Natural killer cell (primary cell): ENCODE measurements at regions not wholly inside any gene's neighbourhood (a gene's known extent, or its start where the extent isn't known, plus 50 kb on each side); places are given as distances from the start of the nearest gene placed in this dataset.

Experiments
- ATAC-seq, 3 donors: fragments of 150-1000 bp in 2 of 3; fragments of 200-7000 bp in 1 of 3; cut with Tn5 transposase; 1 replicate in 1 of 3; 2 replicates in 2 of 3; pipeline ENCODE4 v1.10.0; 2021; ENCODE audit warnings: mild to moderate bottlenecking in 2 of 3, moderate library complexity in 2 of 3
- DNase-seq, 2 donors: peaks; one replicate each; pipeline versions ENCODE4 v3.0.0 to v3.0.0-alpha.2; 2013 to 2021; ENCODE audit warnings: mixed read lengths in 1 of 2
- H3K27ac ChIP-seq: one replicate; pipeline ENCODE4 v1.5.1; 2013; ENCODE audit warnings: mild to moderate bottlenecking, low read length
- H3K27me3 ChIP-seq: one replicate; pipeline ENCODE4 v1.6.1; 2013; ENCODE audit warnings: low read length; ENCODE audit not compliant: control insufficient read depth, insufficient read depth
- H3K36me3 ChIP-seq: one replicate; pipeline ENCODE4 v1.6.1; 2013; ENCODE audit warnings: low read length; ENCODE audit not compliant: control insufficient read depth, insufficient read depth
- H3K4me1 ChIP-seq: one replicate; pipeline ENCODE4 v1.6.1; 2013; ENCODE audit warnings: low read length; ENCODE audit not compliant: control insufficient read depth, insufficient read depth
- H3K4me3 ChIP-seq: one replicate; pipeline ENCODE4 v1.5.1; 2013; ENCODE audit warnings: low read length
- H3K9me3 ChIP-seq: one replicate; pipeline ENCODE4 v1.6.1; 2013; ENCODE audit warnings: low read length; ENCODE audit not compliant: control insufficient read depth, insufficient read depth
- H3K27ac Mint-ChIP-seq, 2 donors: one replicate each; pipeline ENCODE4 v1.8.0; 2022; ENCODE audit warnings: mild to moderate bottlenecking in 2 of 2, mixed read lengths in 2 of 2, moderate library complexity in 1 of 2
- H3K27me3 Mint-ChIP-seq, 2 donors: one replicate each; pipeline ENCODE4 v1.8.0; 2022; ENCODE audit warnings: low read depth in 2 of 2, mixed read lengths in 2 of 2
- H3K36me3 Mint-ChIP-seq: one replicate; pipeline ENCODE4 v1.8.0; 2022; ENCODE audit warnings: mixed read lengths
- H3K4me1 Mint-ChIP-seq, 2 donors: one replicate each; pipeline ENCODE4 v1.8.0; 2022; ENCODE audit warnings: mixed read lengths in 2 of 2
- H3K4me3 Mint-ChIP-seq: one replicate; pipeline ENCODE4 v1.8.0; 2022; ENCODE audit warnings: mild to moderate bottlenecking, moderate library complexity, mixed read lengths
- H3K9me3 Mint-ChIP-seq, 2 donors: one replicate each; pipeline ENCODE4 v1.8.0; 2022; ENCODE audit warnings: mixed read lengths in 2 of 2
- CTCF ChIP-seq: fragments of 200-600 bp; IDR thresholded peaks from one replicate; pipeline ENCODE4 v1.8.0; 2022; ENCODE audit warnings: antibody characterized with exemption
- WGBS: methylation state at CpG from one replicate; pipeline ENCODE4 v1.1.7; 2013; ENCODE audit warnings: missing lambda C conversion rate; ENCODE audit not compliant: insufficient coverage; 5-methylcytosine and 5-hydroxymethylcytosine counted together
- intact Hi-C: fragments of 100-400 bp; cut with micrococcal nuclease; formaldehyde crosslinking; loops from one replicate; pipeline ENCODE4 v1.14.2; 2022

- Mint-ChIP-seq H3K36me3 (no peaks in the 10 kb centered on the region), H3K27me3 (peaks cover 0 to 4% of the 10 kb centered on the region in 2 donors), H3K4me1 (no peaks in the 10 kb centered on the region), H3K9me3 (no peaks in the 10 kb centered on the region), H3K4me3 (no peak overlapping the region), H3K27ac (no peak overlapping the region)
- intact Hi-C loops = no loop called here
- Histone ChIP-seq H3K9me3 (no peaks in the 10 kb centered on the region), H3K4me3 (no peak overlapping the region), H3K27ac (no peak overlapping the region), H3K27me3 (no peaks in the 10 kb centered on the region), H3K4me1 (no peaks in the 10 kb centered on the region), H3K36me3 (no peaks in the 10 kb centered on the region)
- WGBS = 83% methylated on average over 5 of the region's 5 CpGs
- DNase-seq = no peak
- TF ChIP-seq CTCF = no peak
- ATAC-seq = no peak
Observed at GRCh38 chr2:121003391-121003790, 267.7 kb downstream of the GLI2 start.

- no peaks in the 10 kb centered on the region for H3K36me3 ChIP-seq
- H3K27me3 ChIP-seq = peaks cover 2% of the 10 kb centered on the region
- no peak overlapping the region for H3K4me3 Mint-ChIP-seq
- no peak for TF ChIP-seq CTCF
- H3K27ac ChIP-seq = no peak overlapping the region
- no peaks in the 10 kb centered on the region for H3K36me3 Mint-ChIP-seq
- H3K9me3 ChIP-seq = no peaks in the 10 kb centered on the region
- no peaks in the 10 kb centered on the region for H3K4me1 Mint-ChIP-seq
- H3K27me3 Mint-ChIP-seq = peaks cover 6 to 11% of the 10 kb centered on the region in 2 donors
- DNase-seq (no peak), ATAC-seq (no peak)
- intact Hi-C loops = no loop called here
- no peaks in the 10 kb centered on the region for H3K9me3 Mint-ChIP-seq
- H3K27ac Mint-ChIP-seq = no peak overlapping the region
- H3K4me3 ChIP-seq = no peak overlapping the region
- 70% methylated on average over 5 of the region's 5 CpGs for WGBS
- H3K4me1 ChIP-seq = no peaks in the 10 kb centered on the region
Observed at GRCh38 chr2:121004359-121004758, 268.7 kb downstream of the GLI2 start.

GRCh38 chr2:121004950-121005349 lies 269.3 kb downstream of the GLI2 start:
- H3K36me3 Mint-ChIP-seq = no peaks in the 10 kb centered on the region
- peaks cover 2% of the 10 kb centered on the region for H3K27me3 ChIP-seq
- H3K4me3 ChIP-seq = no peak overlapping the region
- DNase-seq (no peak), ATAC-seq (no peak)
- no peak overlapping the region for H3K27ac ChIP-seq
- H3K4me1 ChIP-seq = no peaks in the 10 kb centered on the region
- no peak for TF ChIP-seq CTCF
- H3K9me3 ChIP-seq = no peaks in the 10 kb centered on the region
- H3K36me3 ChIP-seq = no peaks in the 10 kb centered on the region
- 76% methylated on average over 6 of the region's 6 CpGs for WGBS
- no peaks in the 10 kb centered on the region for H3K4me1 Mint-ChIP-seq
- H3K4me3 Mint-ChIP-seq = no peak overlapping the region
- H3K9me3 Mint-ChIP-seq = peaks cover 0 to 2% of the 10 kb centered on the region in 2 donors
- no peak overlapping the region for H3K27ac Mint-ChIP-seq
- intact Hi-C loops = no loop called here
- peaks cover 12 to 13% of the 10 kb centered on the region in 2 donors for H3K27me3 Mint-ChIP-seq

- H3K36me3 ChIP-seq = no peaks in the 10 kb centered on the region
- Mint-ChIP-seq H3K9me3 (peaks cover 0 to 2% of the 10 kb centered on the region in 2 donors), H3K36me3 (no peaks in the 10 kb centered on the region), H3K27ac (no peak overlapping the region), H3K4me3 (no peak overlapping the region), H3K4me1 (no peaks in the 10 kb centered on the region), H3K27me3 (peaks cover 9 to 17% of the 10 kb centered on the region in 2 donors)
- no peaks in the 10 kb centered on the region for H3K9me3 ChIP-seq
- H3K27me3 ChIP-seq = peaks cover 2% of the 10 kb centered on the region
- H3K4me3 ChIP-seq = no peak overlapping the region
- ATAC-seq (no peak), DNase-seq (no peak)
- H3K27ac ChIP-seq = no peak overlapping the region
- no peaks in the 10 kb centered on the region for H3K4me1 ChIP-seq
- TF ChIP-seq CTCF = no peak
- intact Hi-C loops = no loop called here
- 78% methylated on average over 3 of the region's 3 CpGs for WGBS
Observed at GRCh38 chr2:121005453-121005852, 269.8 kb downstream of the GLI2 start.
